ENCODE measurements at regions not wholly inside any gene's neighbourhood (a gene's known extent, or its start where the extent isn't known, plus 50 kb on each side); places are given as distances from the start of the nearest gene placed in this dataset.

DNA sequence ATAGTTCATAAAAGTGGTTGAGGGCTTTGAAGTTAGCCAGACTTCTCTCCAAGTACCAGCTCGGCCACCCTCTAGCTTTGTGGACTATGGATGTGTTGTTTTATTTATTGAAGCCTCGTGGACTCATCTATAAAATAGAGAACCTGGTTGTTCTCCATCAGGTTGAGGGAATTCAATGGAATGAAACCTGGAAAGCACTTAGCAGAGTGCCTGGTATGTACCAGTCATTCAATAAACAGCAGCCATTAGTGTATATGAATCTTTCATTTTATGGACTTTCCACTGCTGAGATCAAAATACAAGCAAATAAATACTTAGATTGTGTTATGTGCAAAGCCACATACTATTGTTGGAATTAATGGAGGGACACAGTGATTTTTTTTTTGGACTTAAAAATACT lies 206.8 kb downstream of the SOX4 start:
- no peak overlapping the region for H3K4me3 ChIP-seq (ENCODE audit: low read depth, low read length)

DNA sequence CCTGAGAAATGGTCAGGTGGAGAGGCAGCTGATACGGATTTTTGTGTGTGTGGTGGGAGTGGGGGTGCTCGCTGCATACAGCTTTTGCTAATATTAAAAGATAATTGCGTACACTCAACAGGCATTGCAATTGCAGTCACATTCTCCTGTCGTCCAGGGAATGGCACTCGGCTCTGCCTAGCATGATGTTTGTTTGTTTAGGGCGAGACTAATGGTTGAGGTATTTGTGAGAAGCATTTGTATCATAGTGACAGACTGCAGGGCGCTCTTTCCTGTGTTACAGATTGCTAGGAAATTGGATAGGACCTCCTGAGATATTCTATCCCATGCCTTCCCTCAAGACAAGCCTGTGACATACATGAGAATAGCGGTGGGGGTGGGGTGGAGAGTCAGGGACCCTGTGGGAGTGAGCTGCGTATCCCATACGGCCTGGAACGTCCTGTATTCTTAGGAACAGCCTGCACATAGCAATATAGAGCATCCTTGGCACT lies 207.4 kb downstream of the SOX4 start:
- H3K4me3 ChIP-seq (ENCODE audit: low read depth, low read length) = no peak overlapping the region
- DNase-seq (ENCODE audit: low read depth) = no peak
- TF ChIP-seq, protein P1, sequence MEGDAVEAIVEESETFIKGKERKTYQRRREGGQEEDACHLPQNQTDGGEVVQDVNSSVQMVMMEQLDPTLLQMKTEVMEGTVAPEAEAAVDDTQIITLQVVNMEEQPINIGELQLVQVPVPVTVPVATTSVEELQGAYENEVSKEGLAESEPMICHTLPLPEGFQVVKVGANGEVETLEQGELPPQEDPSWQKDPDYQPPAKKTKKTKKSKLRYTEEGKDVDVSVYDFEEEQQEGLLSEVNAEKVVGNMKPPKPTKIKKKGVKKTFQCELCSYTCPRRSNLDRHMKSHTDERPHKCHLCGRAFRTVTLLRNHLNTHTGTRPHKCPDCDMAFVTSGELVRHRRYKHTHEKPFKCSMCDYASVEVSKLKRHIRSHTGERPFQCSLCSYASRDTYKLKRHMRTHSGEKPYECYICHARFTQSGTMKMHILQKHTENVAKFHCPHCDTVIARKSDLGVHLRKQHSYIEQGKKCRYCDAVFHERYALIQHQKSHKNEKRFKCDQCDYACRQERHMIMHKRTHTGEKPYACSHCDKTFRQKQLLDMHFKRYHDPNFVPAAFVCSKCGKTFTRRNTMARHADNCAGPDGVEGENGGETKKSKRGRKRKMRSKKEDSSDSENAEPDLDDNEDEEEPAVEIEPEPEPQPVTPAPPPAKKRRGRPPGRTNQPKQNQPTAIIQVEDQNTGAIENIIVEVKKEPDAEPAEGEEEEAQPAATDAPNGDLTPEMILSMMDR (conservative IDR thresholded peaks at IDR 0.05; ENCODE audit: low read depth, low read length) = no peak

More for the DNA sequence above, 206.8 kb downstream of the SOX4 start:
- DNase-seq (ENCODE audit: low read depth) = no peak
- TF ChIP-seq, protein P1 (conservative IDR thresholded peaks at IDR 0.05; ENCODE audit: low read depth, low read length) = no peak

DNA sequence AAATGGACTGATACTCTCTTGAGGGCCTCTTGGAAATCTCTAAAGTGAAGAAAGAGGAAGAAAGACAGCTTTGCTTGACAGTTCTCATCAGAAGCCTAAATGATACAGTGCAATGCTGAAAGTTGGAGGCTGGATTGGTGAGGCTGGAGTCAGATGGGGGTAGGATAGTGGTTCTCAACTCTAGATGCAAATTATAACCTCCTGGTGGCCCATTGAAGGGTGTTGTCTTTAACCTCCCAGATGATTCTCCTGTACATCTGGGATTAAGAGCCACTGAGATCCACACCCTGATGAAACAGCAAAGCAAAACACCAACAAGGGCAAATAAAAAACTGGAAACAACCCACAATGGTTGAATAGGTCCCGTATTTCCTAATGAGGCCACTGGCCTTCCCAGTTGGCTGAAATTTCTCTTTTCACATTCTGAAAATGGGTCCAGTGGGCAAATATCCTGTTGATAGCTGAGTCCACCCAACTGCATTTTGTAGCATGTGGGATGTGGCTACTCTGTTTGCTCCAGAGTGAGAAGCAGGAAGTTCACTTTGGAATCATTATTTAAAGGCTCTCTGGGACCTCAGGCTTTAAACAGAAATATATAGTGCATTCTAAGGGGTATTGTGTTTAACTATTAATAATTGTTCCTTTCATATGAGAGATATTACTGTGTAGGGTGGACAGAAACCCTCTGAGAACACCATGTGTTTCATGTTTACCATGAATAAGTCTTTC lies 208.1 kb downstream of the SOX4 start:
- H3K4me3 ChIP-seq (ENCODE audit: low read depth, low read length) = no peak overlapping the region
- no peak for DNase-seq (ENCODE audit: low read depth)
- TF ChIP-seq, protein P1 (conservative IDR thresholded peaks at IDR 0.05; ENCODE audit: low read depth, low read length) = no peak

DNA sequence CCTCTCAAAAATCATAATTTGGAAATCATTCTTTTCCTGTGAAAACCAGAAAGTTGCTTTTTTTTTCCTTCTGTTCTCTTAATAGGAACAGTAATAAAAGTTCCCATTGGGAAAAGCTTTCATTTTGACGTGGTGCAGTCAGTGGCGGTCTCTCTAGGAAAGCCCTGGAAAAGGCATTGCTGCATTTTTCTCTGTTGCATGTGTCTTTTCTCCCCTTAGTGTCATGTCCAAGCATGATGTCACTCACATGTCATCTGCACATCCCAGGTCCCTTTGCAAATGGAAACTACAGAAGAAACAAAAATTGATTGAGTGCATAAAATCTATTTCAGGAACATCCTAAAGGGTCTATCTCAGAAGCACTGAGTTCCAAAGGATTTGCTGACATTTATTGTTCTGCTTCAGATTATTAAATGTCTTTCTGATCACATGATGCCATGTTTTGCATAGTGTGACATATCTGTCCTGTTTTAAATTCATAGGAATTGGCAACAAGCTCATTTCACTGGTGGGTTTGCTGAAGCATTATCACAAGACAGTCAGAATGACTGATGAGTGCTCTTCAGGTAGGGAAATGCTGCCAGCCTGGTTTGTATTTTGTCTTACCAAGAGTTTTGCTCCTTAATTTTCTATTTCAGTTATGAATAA lies 208.7 kb downstream of the SOX4 start:
- H3K4me3 ChIP-seq (ENCODE audit: low read depth, low read length) = no peak overlapping the region
- no peak for DNase-seq (ENCODE audit: low read depth)
- TF ChIP-seq, protein P1 (conservative IDR thresholded peaks at IDR 0.05; ENCODE audit: low read depth, low read length) = no peak

DNA sequence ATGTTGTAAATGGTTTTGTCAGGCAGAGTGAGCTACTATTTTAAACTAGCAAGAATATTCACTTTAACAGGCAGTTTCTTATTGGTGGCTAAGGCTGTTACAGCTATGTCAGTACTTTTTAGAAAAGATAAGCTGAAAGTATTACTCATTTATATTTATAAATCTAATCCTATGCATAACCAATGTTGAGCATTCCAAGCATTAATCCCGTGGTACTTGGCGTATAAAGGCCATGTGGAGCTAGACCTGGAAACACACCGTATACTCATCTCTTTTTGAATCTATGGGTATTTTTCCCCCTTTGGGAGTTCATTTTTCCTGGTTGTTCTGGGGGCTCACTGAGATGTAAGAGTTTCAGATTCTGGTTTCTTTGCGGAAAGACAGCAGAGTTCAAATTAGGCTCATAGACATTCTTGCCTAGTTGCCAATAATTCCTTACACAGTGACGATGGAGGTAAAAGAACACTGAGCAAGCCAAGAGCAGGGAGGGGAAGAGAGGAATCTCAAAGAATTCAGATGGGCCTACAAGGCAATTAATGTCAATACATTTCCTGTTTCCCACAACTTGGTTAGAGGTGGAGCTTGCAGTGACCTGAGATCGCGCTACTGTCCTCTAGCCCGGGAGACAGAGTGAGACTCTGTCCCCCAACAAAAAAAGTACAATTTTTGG lies 211.5 kb downstream of the SOX4 start:
- DNase-seq (ENCODE audit: low read depth) = no peak
- TF ChIP-seq, protein P1 (conservative IDR thresholded peaks at IDR 0.05; ENCODE audit: low read depth, low read length) = no peak
- H3K4me3 ChIP-seq (ENCODE audit: low read depth, low read length) = no peak overlapping the region

DNA sequence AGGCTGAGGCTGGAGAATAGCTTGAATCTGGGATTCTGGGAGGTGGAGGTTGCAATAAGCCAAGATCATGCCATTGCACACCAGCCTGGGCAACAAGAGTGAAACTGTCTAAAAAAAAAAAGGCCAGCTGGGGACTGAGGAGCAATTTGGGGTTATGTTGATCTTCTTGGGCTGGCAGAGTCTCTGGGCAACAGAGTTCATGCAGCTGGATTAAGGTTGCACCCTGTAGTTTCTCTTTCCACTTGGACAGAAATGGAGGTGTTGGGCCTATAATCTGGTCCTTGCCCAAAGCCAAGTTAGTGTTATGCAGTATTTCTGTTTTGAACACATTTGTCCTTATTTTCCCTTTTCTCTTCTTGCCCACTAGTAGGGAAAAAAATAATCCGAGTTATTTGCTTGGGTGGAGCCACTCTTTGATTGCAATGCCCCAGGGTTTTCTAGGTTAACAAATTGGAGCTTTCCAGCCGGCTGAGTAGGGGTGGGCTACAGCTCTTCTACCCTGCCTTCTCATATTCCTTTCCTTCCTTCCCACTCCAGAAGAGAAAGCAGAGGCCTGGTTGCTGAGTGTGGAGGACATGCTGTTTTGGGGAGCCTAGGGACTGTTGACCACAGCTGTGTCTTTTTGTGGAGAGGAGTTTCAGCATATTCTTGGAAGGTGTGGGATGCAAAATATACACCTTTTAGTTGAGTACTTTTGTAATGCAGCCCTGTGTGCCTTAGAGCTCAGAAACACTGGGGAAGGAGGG lies 213.9 kb downstream of the SOX4 start:
- no peak overlapping the region for H3K4me3 ChIP-seq (ENCODE audit: low read depth, low read length)
- TF ChIP-seq, protein P1 (conservative IDR thresholded peaks at IDR 0.05; ENCODE audit: low read depth, low read length) = no peak
- DNase-seq (ENCODE audit: low read depth) = no peak
